GM18498 (cell line): ENCODE measurements at regions not wholly inside any gene's neighbourhood (a gene's known extent, or its start where the extent isn't known, plus 50 kb on each side); places are given as distances from the start of the nearest gene placed in this dataset.

Experiments used
- ATAC-seq: cut with Tn5 transposase; IDR thresholded peaks from one replicate; pipeline ENCODE4 v1.9.1; 2021; ENCODE audit warnings: mild to moderate bottlenecking, moderate library complexity; ENCODE audit not compliant: unreplicated experiment

DNA sequence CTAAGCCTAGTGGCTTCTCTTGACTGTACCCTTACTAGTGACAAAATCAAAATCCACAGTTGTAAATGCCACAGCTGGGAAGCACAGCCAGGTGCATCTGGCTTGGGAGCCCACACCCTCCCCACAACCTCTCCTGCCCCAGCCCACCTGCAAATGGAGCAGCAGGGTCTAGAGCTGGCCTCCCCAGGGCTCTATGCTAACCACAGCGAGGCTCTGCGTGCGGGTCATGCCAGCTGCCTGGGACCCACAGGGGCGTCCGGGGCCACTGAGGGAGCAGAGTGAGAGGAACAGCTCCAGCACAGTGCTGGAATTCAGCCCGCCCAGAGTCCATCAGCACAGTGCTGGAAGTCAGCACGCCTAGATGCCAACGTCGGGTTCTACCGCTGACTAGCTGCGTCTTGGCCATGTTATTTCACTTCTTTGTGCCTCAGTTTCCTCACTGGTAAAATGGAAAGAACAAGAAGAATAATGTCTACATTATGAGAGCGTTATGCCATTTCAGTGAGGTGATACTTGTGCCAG, 109.1 kb upstream of the ID2 start:
- ATAC-seq, result no peak

DNA sequence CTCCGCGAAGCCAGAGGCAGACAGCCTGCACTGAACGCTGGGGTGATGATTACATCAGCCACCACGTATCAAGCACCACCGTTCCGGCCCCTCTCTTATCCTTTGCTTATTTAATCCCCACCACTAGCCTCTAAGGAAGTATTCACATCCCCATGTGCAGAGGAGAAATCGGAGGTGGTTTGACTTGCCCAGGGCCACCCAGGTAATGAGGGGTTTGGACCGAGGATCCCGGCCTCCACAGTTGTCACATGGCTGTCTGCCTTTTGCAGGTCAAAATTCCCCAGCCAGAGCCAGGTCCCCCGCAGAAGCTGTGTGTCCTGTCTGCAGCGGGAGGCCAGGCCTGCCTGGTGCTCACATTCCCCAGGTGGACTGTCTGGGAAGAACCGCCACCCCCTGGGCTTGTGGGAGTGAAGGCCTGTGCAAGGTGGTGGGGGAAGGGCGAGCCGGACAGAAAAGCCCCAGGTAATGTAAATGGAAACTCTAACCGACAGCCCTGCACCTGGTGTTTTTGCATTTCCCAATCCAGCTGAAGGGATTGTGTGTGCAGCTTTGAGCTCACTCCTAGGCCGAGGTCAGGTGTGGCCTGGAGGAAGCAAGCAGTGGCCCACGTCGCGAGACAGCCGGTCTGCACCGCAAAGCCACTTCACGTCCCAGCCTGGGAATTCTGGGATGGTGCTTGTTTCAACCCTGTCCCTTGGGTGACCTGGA, 108.5 kb upstream of the ID2 start:
- no peak for ATAC-seq

DNA sequence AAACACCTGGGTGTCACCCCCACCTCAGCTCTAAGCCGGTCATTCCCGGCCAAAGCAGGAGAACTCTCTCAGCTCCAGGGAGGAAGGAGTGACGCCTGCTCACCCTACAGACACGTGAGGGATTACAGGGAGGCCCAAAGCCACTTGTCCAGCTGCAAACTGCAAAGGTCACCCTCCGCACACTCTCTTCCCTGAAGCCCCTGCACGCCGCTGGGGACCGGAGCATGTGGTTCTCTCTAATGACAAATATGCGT, 108.0 kb upstream of the ID2 start:
- no peak for ATAC-seq

DNA sequence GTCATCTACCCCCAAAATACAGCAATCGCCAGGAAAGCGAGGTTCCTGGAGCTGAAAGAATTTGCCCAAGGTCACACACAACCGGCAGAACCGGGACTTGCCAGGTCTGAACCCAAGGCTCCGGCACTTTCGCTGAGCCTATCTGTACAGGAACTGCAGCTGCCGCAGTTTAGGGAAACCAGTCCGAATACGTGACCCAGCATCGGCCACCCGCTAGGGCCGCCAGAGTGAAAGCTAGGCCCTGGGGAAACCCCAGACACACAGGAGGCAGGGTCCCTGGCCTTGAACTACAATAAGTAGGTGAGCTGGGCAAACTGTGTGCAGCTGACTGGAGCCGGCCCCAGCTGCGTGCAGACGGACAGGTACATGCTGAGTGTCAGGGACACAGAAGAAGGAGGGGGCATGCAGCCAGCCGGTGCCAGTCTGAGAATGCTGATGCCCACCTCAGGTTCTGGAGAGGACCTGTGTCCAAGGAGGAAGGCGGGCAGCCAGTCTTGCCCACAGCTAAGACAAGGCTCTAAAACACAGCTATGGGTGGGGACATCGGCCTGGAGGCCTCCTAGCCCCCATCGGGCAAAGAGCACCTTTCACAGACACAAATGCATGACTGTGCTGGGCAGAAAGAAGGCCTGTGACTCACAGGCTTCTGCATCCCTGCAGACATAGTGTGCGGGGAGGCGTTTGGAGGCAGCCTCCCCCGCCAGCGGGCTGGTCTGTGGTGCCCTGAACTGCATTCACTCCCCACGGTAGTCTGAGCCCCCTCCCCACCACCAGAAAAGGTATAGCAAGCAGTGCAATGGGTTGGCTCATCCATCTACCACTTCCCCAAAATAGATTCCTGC, 107.4 kb upstream of the ID2 start:
- ATAC-seq, result no peak

DNA sequence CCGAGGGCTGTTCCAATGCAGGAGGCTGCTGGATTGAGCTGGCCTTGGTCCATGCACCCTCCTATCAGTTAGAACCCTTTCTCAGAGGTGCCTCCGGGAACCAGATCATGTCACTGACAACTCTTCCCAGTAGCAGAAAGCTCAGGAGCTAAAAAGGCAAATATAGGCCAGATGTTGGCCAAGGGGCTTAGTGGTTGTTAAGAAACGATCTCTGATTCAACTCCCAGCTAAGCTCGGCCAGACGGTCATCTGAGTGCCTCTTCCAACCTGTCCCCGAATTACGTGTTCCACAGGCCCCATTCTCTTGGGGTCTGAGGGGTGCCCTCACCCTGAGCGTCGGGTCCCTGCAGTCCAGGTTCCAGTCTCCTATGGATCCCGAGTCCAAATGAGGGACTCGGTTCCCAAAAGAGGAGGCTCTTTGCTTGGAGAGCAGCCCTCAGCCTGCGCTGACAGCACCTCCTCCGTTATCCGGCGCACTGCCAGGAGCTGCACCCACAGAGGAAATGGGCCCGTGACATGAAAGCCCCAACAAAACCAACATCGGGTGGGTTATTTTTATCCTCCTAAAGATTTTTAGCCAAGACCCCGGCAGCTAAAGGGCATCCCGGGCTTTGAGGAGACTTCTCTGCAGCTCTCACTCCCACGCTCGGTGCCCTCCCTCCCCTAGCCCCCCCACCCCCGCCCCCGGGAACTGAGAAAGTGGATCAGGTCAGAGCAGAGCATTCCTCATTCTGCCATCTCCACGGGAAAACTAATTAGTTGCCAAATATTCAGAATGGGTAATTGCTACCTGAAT, 106.6 kb upstream of the ID2 start:
- ATAC-seq, result peak; percentile 54

DNA sequence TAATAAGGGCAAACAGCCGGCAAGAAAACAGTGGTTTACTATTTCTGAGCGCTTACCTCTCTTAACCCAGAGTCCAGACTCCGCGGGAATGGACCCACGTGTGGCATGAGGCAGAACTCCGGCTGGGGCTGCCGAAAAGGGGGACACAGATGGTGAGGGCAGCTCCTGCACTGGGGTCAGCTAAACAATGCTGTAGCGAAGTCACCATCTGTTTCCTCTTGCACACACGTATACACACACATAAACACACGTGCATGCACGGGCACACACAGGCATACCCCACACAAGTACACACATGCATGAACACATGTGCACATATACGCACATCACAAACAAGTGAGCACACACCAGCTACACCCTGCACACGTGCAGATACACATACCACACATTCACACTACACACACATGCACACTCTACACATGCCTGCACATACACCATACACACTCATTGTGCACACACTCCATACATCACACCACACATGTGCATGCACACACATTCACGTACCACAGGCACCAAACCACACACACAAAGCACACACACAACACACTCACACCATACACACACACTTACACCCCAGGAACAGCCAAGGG, 105.9 kb upstream of the ID2 start:
- ATAC-seq, result no peak

DNA sequence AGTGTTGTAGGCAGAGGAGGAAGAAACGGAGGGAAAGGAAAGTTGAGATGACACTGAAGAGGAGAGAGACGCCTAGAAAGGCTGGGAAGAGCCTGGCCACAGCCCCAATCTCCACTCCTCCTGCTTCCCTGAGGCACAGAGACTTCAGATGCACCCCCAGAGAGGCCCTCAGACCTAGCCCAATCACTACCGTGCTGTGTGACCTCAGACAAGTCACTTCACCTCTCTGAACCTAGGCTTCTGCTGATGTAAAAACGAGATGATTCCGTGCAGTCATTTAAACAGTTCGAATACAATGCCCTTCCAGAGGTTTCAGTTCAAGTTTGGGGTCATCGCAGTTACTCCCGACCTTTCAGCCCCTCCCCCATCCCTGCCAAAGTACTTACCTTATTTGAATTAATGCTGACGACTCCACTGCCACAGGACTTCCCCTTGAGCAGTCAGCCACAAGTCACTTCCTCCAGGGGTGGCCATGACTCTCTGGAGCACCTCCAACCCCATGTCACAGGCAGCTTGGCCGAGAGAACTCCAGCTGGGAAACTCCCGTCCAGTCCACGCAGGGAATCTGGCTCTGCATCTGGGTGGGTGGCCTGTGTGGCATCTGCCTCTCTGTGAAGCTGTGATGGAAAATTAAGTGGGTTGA, 105.2 kb upstream of the ID2 start:
- peak; percentile 53 for ATAC-seq

DNA sequence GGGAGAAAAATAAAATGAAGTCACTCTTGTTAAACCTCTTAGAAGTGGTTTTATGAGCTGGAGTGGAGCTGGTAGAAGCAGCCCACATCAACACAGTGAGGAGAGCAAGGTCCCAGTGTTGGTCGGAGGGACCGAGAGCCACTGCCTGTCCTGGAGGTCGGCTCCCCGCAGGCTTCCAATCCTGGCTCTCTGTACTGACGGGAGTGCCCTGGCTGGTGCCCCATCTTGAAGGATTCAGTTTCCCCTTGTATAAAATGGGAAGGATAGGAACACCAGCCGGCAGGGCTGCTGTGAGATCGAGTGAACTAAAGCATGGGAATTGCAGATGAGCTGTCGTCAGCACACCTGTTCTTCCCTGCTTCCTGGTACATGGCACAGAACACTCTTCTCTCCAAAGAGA, 104.3 kb upstream of the ID2 start:
- ATAC-seq, result no peak

DNA sequence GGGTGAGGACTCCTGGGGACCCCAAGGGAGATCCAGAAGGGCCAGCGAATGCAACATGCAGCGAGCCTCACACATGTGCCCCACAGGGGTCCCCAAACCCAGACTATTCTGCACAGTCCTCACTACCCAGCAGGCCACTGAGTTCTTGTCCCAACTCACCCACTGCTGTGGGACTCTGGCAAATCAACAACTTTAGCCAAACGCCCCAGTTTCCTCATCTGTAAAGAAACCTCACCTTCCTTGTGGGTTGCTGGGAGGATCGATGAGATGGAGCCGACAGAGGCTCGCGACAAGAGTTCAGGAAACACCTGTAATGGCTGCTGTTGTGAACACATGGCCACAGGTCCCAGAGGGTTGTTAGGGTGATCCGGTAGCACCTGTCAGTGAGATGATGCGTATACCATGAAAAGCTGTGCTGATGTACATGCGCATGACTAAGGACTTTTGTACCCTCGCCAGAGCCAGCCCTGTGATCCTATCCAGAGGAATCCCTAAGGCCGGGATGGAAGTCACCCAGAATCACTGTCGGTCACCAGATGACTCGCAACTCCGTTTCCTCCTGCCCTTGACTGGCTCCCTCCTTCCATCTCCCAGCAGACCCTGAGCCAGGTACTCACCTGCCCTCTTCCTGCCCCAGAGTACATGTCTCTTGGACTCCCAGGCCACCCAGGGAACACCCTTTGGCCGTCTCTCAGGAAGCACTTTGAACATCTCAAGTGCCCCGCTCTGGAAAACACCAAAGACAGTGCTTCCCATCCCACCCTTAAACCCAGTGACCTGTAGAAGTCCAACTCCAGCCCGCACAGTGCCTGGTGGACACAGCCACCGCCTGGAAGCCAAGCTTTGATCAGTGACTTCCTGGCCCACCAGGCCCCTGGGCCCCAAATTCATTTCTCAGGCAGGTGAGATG, 103.3 kb upstream of the ID2 start:
- ATAC-seq, result no peak

DNA sequence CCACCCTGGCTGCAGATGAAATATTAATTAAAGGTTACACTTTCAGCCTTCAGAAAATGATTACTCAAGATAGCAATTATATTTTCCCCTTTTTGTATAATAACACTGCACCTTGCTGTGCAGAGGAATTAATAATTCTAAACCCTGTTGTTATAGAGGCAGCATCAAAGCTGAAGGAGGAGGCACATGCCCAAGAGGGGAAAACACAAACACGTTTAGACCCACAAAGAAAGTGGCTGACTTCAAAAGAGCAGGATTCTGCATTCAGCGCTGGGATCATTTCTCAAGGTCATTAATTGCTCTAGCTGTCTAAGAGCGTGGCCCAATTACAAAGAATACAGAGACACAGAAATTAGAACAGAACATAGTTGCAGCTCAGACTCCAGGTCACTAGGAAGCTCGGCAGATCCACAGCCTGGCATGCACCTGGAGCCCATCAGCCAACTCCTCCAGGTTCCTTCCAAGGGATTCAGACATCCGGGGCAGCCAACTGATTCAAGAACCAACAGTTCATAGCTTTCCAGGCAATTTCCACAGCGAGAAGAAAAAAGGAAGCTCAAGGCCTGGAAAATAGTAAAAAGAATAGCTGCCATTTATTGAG, 102.3 kb upstream of the ID2 start:
- ATAC-seq, result no peak

DNA sequence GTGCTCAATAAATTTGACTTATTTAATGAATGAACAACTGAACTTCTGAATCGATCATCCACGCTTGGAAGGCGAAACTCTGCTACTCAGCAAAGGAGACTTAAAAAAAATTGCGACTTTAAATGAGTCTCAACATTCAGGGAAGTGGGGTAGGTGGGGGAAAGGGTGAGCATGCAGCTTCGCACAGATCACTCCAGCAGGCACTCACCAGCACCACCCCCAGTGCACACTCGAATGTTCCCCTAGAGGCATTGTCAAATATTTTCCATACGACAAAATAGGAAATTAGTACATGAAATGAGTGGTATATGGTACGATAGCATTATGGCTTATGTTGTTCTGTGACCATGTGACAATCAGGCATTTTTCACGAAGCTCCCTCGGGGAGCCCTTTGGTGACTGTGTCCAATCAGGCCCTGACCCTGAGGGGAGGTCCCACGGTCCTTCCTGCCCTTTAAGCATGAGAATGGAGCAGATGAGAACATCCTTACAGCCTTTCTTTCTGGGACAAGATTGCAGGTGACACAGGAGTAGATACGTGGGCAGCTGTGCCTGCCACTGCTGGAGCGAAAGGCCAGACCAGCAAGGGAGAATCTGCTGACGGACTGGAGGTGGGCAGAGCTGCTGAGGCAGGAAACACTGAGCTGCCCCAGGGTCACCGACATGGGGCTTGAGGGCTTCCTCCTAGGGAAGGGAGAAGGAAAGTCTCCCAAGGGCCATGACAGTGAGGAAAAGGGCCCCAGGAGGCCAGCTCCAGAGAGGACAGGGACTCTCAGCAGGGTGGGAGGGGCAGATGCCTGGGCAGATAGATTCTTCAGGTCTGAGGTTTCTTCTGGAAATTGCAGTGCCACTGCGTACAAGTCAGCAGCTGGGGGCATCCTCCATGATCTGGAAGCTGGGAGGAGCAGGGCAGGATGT, 101.3 kb upstream of the ID2 start:
- no peak for ATAC-seq

DNA sequence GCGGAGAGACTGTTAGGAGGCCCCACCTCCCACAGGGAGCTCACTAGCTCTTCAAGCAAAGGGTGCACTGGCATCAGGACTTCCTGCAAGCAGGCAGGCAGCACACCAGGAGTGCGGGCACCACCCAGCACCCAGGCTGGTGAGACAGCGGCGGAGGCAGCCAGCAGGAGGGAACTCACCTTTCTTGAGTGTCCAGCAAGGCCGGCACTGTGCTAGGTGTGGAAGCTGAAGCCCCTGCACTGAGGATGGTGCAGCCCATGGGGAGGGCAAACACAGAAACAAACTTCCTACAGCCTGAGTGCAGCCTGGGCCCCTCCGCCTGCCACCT, 100.7 kb upstream of the ID2 start:
- no peak for ATAC-seq

DNA sequence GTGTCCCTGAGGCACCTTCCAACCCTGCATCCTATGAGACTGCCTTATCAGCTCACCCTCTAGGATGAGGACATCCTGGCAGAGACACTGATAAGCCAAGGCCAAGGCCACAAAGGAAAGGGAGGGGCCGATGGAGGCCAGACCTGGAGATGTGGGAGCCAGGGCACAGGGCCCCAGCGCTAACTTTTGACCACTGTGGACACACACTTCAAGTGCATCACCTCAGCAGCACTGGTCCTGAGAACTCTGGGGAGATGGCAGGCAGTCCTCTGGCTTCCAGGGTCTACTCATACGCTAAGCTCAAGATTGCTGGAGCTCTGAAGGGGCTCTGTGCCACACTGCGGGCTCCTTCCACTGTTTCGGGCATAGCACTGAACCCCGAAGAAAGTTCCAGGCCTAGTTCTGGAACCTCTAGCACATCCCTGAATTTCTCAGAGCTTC, 100.2 kb upstream of the ID2 start:
- no peak for ATAC-seq

DNA sequence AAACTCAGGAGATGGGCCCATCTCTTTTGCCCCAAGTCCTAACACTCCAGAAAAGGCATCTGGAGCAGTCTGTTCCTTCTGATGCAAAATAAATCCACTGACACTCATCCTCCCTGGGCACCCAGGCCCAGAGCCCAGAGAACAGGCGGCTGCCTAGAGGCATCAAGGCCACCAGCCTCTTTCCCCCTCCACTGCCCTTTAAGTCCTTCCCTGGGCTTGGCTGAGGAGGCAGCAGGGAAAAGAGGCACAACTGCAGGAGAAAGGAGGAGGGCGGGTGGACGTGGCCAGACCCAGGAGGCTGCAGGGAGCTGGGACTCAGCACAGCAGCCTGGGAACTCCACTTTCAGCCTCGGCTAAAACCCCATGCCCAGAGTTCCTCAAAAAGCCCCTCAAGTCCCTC, 99.7 kb upstream of the ID2 start:
- ATAC-seq, result no peak

DNA sequence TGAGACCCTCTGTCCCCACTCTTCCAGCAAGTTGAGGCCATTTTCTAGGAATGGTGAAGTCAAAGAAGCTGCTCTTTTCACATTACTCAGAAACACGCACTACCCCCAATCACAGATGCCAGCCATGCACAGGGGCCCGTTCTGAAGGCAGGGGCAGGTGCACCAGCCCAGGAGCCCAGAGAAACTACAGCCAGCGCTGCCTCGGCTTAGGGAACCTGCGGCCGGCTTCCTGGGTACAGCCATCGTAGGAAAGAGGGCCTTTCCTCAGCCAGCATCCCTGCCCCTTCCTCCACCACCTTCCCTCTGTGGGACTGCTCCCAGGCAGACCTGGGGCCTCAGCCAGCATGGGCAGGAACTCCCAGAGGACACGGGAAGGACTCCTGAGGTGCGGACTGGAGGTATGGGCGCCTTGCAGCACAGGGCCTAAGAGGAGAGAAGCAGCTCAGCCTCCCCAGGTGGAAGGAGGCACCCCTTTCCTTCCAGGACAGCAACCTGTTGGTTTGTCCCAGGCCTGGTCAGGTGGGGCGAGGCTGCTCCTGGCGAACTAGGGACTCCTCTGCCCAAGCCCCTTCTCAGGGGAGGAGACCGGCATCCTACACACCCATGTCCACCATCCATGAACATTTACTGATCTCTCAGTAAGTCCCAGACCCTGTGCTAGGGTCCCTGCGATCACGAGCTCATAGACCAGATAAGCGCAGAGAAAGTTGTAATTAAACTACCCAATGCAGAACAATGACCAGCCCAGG, 99.0 kb upstream of the ID2 start:
- no peak for ATAC-seq

DNA sequence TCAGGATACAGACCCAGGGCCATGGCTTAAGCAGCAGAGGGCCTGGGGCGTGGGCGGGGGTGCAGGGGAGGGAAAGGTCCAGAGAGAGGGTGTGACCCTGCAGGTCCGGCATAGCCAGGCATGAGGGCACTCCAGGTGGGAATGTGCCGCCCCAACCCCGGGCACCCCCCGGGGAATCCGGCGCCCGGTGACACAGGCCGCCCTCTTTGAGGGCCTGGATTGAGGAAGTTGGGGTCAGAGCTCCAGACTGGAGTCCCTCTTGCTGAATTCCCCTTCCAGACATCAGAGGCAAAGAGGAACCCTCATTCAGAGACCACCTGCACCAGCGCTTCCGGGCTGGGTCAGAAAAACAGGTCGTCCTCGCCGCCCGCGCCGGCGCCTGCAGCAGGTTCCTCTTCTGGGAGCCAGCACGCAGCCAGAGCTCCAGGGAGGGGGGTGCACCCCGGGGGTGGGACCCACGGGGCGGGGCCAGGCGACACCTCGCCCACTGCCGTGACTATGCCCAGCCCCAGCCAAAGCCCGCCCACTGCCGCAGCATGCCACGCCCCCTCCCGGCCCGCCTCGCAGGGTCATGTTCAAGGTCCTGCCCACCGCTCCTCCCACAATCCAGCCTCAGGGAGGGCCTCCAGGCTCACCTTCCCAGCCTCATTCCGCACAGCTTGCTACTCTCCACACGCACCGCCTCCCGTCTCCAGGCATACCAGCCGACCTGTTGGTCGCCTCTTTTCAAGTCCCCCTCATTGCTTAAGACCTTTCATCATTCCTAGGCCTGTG, 98.3 kb upstream of the ID2 start:
- ATAC-seq, result peak; percentile 89
